GM18861 (cell line): ENCODE measurements at regions not wholly inside any gene's neighbourhood (a gene's known extent, or its start where the extent isn't known, plus 50 kb on each side); places are given as distances from the start of the nearest gene placed in this dataset.
"Not testable (repeated sequence)": the region's sequence is repeated elsewhere in the genome, so short reads cannot be mapped to it uniquely, and the experiment has no call there.

ENCODE experiments used
- ATAC-seq: cut with Tn5 transposase; IDR thresholded peaks from one replicate; pipeline ENCODE4 v1.9.1; 2021; ENCODE audit not compliant: unreplicated experiment

- no peak for ATAC-seq
These were observed 99.6 kb upstream of the NAMPT start for GRCh38 chr7:106384373-106384772.

- ATAC-seq, result no peak
These were observed 98.1 kb upstream of the NAMPT start for GRCh38 chr7:106382929-106383328.

DNA sequence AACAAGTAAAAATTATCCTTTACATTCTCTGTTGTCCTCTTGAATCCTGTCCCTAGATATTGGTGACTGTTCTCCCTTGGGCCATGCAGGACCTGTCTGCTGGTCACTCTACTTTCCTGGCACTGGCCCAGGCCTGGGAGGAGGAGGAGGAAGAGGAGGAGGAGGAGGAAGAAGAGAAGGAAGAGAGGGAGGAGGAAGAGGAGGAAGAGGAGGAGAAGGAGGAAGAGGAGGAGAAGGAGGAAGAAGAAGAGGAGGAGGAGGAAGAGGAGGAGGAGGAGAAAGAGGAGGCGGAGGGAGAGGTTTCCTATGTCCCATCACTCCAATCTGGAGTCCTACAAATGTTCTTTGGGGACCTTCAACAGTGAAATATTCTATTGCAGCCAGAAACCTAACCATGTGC is 97.3 kb upstream of the NAMPT start:
- ATAC-seq, result no peak

GRCh38 chr7:106381252-106381651 is 96.5 kb upstream of the NAMPT start:
- ATAC-seq, result no peak

GRCh38 chr7:106377847-106378361 is 93.1 kb upstream of the NAMPT start:
- no peak for ATAC-seq

DNA sequence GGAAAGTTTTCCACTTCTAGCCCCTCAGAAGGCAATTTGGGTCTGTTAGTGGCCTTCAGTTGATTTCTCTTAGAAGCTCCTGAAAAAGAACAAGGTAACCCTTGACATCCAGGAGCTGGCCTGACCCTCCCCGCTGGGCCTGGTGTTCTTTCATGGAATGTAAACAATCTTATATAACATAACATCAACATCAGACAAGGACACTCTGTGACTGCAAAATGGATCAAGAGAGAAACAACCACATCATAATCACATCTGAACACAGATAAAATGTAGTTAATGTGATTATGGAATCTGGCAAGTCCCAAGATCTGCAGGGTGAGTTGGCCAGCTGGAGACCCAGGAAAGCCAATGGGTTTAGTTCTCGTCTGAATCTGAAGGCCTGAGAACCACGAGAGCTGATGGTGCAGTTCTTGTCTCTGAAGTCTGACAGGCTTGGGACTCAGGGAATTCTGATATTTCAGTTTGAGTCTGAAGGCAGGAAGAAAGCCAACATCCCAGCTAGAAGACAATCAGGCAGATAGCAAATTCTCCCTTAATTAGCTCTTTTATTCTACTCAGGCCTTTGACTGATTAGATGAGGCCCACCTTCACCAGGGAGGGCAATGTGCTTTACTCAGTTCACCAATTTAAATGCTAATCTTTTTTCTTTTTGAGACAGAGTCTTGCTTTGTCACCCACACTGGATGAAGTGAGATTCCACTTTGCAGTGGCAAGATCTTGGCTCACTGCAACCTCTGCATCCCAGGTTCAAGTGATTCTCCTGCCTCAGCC is 91.4 kb upstream of the NAMPT start:
- no peak for ATAC-seq

DNA sequence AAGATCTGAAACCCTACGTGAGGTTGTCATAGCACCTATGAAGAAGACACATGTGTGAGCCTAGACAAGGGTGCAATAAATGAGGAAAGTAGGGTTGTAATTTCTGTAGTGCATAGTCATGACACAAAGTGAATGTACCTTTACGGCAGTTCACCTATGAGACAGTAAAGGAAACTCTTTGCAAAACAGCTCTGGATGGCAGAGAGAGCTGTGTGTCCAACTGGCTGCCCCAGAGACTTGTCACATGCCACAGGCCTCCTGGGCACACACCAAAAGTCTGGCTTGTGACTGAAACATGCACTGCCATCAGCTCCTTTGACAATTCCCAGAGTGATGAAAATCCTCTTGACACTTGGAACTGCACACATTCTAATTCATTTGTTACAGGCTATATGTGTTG is 90.7 kb upstream of the NAMPT start:
- ATAC-seq, result no peak

DNA sequence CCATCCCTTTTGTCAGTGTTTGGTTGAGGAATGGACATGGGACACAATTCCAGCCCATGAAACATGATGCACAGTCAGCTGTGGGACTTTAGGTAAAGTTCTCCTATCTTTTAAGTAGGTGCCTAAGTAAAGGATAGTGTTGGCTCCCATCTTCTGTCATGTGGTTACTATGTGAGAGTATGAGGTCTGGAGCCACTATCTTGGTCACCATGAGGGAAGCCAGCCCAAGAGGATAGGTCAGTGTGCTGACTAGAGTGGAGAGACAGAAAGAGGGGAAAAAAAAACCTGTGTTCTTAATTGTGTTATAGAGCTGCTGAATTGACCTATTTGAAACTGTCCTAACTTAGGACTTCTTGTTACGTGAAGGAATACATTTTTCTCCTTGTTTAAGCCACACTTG is 89.7 kb upstream of the NAMPT start:
- no peak for ATAC-seq

DNA sequence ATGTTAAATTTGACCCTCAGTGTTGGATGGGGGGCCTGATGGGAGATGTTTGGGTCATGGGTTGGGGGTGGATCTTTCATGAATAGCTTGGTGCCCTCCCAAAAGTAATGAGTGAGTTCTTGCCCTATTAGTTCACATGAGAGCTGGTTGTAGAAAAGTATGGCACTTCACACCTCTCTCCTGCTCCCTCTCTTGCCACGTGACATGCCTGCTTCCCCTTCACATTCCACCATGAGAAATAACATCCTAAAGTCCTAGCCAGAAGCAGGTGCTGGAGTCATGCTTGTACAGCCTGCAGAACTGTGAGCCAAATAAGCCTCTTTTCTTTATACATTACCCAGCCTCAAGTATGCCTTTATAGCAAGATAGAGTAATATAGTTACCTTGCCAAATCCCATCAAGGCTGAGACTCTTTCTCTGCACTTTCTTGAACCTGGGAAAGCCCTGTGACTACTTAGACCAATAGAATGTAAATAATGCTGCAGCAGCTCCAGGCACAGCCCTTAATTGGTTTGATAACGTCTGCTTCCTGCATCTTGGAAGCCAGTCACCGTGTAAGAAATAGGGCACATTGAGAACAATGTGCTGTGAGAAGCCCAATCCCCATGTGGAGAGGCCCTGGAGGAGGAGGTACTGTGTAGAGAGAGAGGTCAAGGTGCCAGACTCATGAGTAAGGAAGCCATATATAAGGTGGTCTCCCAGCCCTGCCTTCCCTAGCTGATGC is 88.0 kb upstream of the NAMPT start:
- no peak for ATAC-seq

- no peak for ATAC-seq
These were observed 87.3 kb upstream of the NAMPT start for GRCh38 chr7:106372126-106372525.

DNA sequence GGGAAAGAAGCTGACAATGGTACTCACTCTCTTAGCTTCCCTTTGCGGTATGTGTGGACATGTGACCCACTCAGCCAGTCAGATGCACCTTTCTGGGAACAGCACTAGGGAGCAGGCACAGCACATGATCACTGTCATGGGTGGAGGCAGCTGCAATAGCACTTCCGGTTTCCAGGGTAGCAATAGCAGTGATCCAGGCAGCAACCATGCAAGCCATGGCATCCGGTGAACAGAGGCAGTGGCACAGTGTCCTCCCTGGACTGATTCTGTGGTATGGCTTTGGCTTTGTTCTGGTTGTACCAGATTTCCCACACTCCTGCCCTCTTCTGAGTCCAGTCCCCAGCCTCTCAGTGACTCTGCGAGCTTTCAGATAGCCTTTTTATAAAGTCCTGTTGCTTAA is 86.8 kb upstream of the NAMPT start:
- no peak for ATAC-seq

GRCh38 chr7:106370542-106370941 is 85.8 kb upstream of the NAMPT start:
- no peak for ATAC-seq

DNA sequence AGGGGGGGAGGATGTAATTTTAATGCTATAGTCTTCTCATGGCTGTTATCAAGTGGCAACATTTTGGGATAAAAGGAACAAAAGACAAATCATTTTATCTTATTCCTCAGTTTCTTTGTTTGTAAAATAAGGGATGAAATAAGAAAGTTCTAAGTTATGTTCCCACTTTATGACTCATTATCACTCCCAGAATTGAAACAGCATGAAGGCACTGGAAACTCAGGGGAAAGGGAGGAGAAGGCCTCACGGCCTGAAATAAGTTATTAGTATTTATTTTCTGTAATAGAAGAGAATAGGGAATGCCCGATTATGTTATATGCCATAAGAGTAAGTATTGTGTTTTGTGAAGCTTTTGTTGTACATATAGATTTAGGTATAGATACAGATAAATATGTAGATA is 85.0 kb upstream of the NAMPT start:
- no peak for ATAC-seq

GRCh38 chr7:106369352-106369751 is 84.6 kb upstream of the NAMPT start:
- ATAC-seq, result no peak

GRCh38 chr7:106367664-106368063 is 82.9 kb upstream of the NAMPT start:
- no peak for ATAC-seq

DNA sequence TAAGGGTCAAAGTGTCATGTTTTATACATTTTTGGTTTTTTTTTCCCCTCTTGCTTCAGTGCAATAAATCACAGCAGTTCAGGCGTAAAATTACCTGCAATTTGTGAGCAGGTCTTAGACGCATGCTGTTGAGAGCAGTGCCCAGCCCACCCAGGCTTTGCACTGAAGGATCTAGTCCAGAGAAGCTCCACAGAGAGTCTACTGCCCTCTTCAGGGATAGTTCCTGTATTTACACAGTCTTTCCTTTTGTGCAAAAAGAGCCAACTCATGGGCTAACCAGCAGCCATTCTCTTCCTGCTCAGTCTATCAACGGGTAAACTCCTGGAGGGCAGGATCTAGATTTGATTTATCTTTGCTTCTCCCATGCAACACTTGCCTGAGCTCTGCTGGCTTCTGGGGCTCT is 82.2 kb upstream of the NAMPT start:
- no peak for ATAC-seq

GRCh38 chr7:106365252-106366005 is 80.6 kb upstream of the NAMPT start:
- peak; percentile 75 for ATAC-seq

GRCh38 chr7:106362507-106362906 is 77.7 kb upstream of the NAMPT start:
- not testable (repeated sequence) for ATAC-seq

DNA sequence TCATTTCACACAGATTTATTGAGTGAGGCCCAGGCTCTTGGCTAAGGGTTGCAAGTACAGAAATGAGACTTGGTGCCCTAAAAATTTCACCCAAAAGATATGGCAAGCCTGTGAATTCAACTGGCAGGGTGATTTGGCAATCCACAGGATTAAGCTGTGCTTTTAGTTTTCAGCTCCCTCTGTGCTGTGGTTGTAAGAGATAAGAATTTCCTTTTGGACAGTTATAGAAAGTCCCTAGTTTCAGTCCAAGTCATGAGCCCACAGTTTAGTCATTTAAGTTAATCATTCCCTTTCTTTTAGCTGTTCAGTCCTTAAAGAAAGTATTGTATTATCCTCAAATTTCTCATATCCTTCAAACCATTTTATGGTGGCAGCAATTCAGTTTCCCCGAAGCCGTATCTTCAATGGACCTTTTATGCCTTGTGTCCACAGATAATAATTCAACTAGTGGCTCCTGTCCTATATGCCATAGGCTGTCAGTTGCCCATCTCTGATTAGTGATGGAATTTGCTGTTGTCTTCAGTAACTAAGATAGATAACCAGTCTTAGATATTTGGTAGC is 73.4 kb upstream of the NAMPT start:
- ATAC-seq, result peak; percentile 89

GRCh38 chr7:106357675-106358074 is 72.9 kb upstream of the NAMPT start:
- ATAC-seq, result no peak

GRCh38 chr7:106354822-106355221 is 70.0 kb upstream of the NAMPT start:
- no peak for ATAC-seq
